ENCODE measurements at regions not wholly inside any gene's neighbourhood (a gene's known extent, or its start where the extent isn't known, plus 50 kb on each side); places are given as distances from the start of the nearest gene placed in this dataset.

- Histone ChIP-seq H3K27ac (ENCODE audit: low read length) (no peak overlapping the region), H3K4me2 (ENCODE audit: low read depth, low read length) (no peak overlapping the region), H3F3A (ENCODE audit: insufficient read depth, low read length) (peaks cover 26% of the 10 kb centered on the region), H2AFZ (ENCODE audit: low read length) (no peak overlapping the region), H3K79me2 (ENCODE audit: low read length) (no peaks in the 10 kb centered on the region), H3K9me2 (replicated peaks; ENCODE audit: insufficient read depth, low read length) (no peaks in the 10 kb centered on the region), H3K9ac (ENCODE audit: low read length) (no peak overlapping the region), H3K9me3 (replicated peaks; ENCODE audit: insufficient read depth, low read length) (no peaks in the 10 kb centered on the region), H3K4me1 (ENCODE audit: low read length) (peaks cover 25% of the 10 kb centered on the region), H3K4me3 (ENCODE audit: low read length) (no peak overlapping the region), H3K27me3 (replicated peaks; ENCODE audit: insufficient read depth, low read length) (no peaks in the 10 kb centered on the region), H3K36me3 (replicated peaks; ENCODE audit: insufficient read depth, low read length) (no peaks in the 10 kb centered on the region), H4K20me1 (ENCODE audit: insufficient read depth, low read length) (no peaks in the 10 kb centered on the region)
- TF ChIP-seq CTCF (IDR thresholded peaks at IDR 0.05; ENCODE audit: low read length) (no peak), EZH2 (optimal IDR thresholded peaks at IDR 0.05; ENCODE audit: low read depth, low read length) (no peak), EZH2phosphoT487 (IDR thresholded peaks at IDR 0.05; ENCODE audit: low read length) (no peak)
- no peak for DNase-seq
These were observed 388.3 kb downstream of the MFSD1 start for GRCh38 chr3:159189994-159190669.

- H3K27me3 ChIP-seq (replicated peaks; ENCODE audit: insufficient read depth, low read length) = no peaks in the 10 kb centered on the region
- H3K9ac ChIP-seq (ENCODE audit: low read length) = no peak overlapping the region
- H3K36me3 ChIP-seq (replicated peaks; ENCODE audit: insufficient read depth, low read length) = no peaks in the 10 kb centered on the region
- no peaks in the 10 kb centered on the region for H3K9me2 ChIP-seq (replicated peaks; ENCODE audit: insufficient read depth, low read length)
- no peak overlapping the region for H3K4me2 ChIP-seq (ENCODE audit: low read depth, low read length)
- H2AFZ ChIP-seq (ENCODE audit: low read length) = no peak overlapping the region
- TF ChIP-seq EZH2 (optimal IDR thresholded peaks at IDR 0.05; ENCODE audit: low read depth, low read length) = no peak
- no peak for TF ChIP-seq EZH2phosphoT487 (IDR thresholded peaks at IDR 0.05; ENCODE audit: low read length)
- H3K27ac ChIP-seq (ENCODE audit: low read length) = no peak overlapping the region
- H3K4me3 ChIP-seq (ENCODE audit: low read length) = no peak overlapping the region
- H3F3A ChIP-seq (ENCODE audit: insufficient read depth, low read length) = peaks cover 13% of the 10 kb centered on the region
- H4K20me1 ChIP-seq (ENCODE audit: insufficient read depth, low read length) = no peaks in the 10 kb centered on the region
- peaks cover 12% of the 10 kb centered on the region for H3K4me1 ChIP-seq (ENCODE audit: low read length)
- DNase-seq = no peak
- no peaks in the 10 kb centered on the region for H3K79me2 ChIP-seq (ENCODE audit: low read length)
- H3K9me3 ChIP-seq (replicated peaks; ENCODE audit: insufficient read depth, low read length) = no peaks in the 10 kb centered on the region
These were observed 389.6 kb downstream of the MFSD1 start for GRCh38 chr3:159191447-159191846.

GRCh38 chr3:159196359-159196758 lies 394.5 kb downstream of the MFSD1 start:
- H3K9me2 ChIP-seq (replicated peaks; ENCODE audit: insufficient read depth, low read length) = no peaks in the 10 kb centered on the region
- H3K9me3 ChIP-seq (replicated peaks; ENCODE audit: insufficient read depth, low read length) = no peaks in the 10 kb centered on the region
- H3K79me2 ChIP-seq (ENCODE audit: low read length) = no peaks in the 10 kb centered on the region
- H3K4me3 ChIP-seq (ENCODE audit: low read length) = no peak overlapping the region
- no peak for DNase-seq
- no peak overlapping the region for H3K27ac ChIP-seq (ENCODE audit: low read length)
- no peaks in the 10 kb centered on the region for H3K36me3 ChIP-seq (replicated peaks; ENCODE audit: insufficient read depth, low read length)
- H4K20me1 ChIP-seq (ENCODE audit: insufficient read depth, low read length) = no peaks in the 10 kb centered on the region
- H3K9ac ChIP-seq (ENCODE audit: low read length) = no peak overlapping the region
- TF ChIP-seq EZH2phosphoT487 (IDR thresholded peaks at IDR 0.05; ENCODE audit: low read length) (no peak), EZH2 (optimal IDR thresholded peaks at IDR 0.05; ENCODE audit: low read depth, low read length) (no peak), CTCF (IDR thresholded peaks at IDR 0.05; ENCODE audit: low read length) (no peak)
- no peak overlapping the region for H3K4me2 ChIP-seq (ENCODE audit: low read depth, low read length)
- no peak overlapping the region for H2AFZ ChIP-seq (ENCODE audit: low read length)
- H3K27me3 ChIP-seq (replicated peaks; ENCODE audit: insufficient read depth, low read length) = no peaks in the 10 kb centered on the region
- no peaks in the 10 kb centered on the region for H3F3A ChIP-seq (ENCODE audit: insufficient read depth, low read length)
- no peaks in the 10 kb centered on the region for H3K4me1 ChIP-seq (ENCODE audit: low read length)

- Histone ChIP-seq H3K4me2 (ENCODE audit: low read depth, low read length) (no peak overlapping the region), H3K4me3 (ENCODE audit: low read length) (no peak overlapping the region), H3F3A (ENCODE audit: insufficient read depth, low read length) (no peaks in the 10 kb centered on the region), H4K20me1 (ENCODE audit: insufficient read depth, low read length) (no peaks in the 10 kb centered on the region), H2AFZ (ENCODE audit: low read length) (no peak overlapping the region), H3K27me3 (replicated peaks; ENCODE audit: insufficient read depth, low read length) (no peaks in the 10 kb centered on the region), H3K4me1 (ENCODE audit: low read length) (no peaks in the 10 kb centered on the region), H3K9me2 (replicated peaks; ENCODE audit: insufficient read depth, low read length) (no peaks in the 10 kb centered on the region), H3K36me3 (replicated peaks; ENCODE audit: insufficient read depth, low read length) (no peaks in the 10 kb centered on the region), H3K9me3 (replicated peaks; ENCODE audit: insufficient read depth, low read length) (no peaks in the 10 kb centered on the region), H3K79me2 (ENCODE audit: low read length) (no peaks in the 10 kb centered on the region), H3K27ac (ENCODE audit: low read length) (no peak overlapping the region), H3K9ac (ENCODE audit: low read length) (no peak overlapping the region)
- DNase-seq = no peak
- no peak for TF ChIP-seq EZH2phosphoT487 (IDR thresholded peaks at IDR 0.05; ENCODE audit: low read length)
- no peak for TF ChIP-seq EZH2 (optimal IDR thresholded peaks at IDR 0.05; ENCODE audit: low read depth, low read length)
- TF ChIP-seq CTCF (IDR thresholded peaks at IDR 0.05; ENCODE audit: low read length) = no peak
These were observed 398.3 kb downstream of the MFSD1 start for GRCh38 chr3:159200176-159200575.

All from MM.1S (cell line).